HG03354 (cell line): ENCODE measurements at regions not wholly inside any gene's neighbourhood (a gene's known extent, or its start where the extent isn't known, plus 50 kb on each side); places are given as distances from the start of the nearest gene placed in this dataset.
"Not testable (repeated sequence)": the region's sequence is repeated elsewhere in the genome, so short reads cannot be mapped to it uniquely, and the experiment has no call there.

ENCODE experiments used
- ATAC-seq: cut with Tn5 transposase; IDR thresholded peaks from one replicate; pipeline ENCODE4 v1.9.1; 2021; ENCODE audit warnings: mild to moderate bottlenecking; ENCODE audit not compliant: unreplicated experiment, poor library complexity, severe bottlenecking

DNA sequence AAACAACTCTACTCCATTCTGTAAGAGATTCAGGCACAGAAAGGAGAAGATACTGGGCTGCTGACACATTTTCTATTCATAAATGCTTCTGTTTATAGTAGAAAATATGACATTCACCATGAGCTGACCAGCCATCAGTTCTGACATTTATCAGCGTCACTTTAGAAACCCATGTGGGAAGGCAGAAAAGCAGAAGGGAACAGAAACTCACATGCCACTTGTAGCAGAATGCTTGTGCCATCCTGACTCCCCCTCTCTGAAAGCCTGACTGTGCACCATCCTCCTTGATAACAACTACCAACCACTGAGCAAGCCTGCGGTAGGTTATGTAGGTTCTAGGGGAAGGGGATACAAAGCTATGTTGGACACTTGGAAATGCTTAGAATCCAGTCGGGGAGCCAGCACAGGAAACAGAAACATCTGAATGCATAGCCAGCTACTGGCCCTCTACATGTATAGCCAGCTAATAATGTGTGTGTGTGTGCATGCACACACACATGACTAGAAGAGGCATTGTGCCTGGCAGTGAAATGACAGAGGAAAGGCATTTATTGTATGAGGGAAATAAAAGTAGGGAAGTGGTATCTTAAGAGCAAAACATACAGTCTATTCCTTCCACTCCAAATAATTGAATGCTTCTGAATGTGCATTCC is 104.3 kb downstream of the SPDYE17 start:
- ATAC-seq: not testable (repeated sequence)

DNA sequence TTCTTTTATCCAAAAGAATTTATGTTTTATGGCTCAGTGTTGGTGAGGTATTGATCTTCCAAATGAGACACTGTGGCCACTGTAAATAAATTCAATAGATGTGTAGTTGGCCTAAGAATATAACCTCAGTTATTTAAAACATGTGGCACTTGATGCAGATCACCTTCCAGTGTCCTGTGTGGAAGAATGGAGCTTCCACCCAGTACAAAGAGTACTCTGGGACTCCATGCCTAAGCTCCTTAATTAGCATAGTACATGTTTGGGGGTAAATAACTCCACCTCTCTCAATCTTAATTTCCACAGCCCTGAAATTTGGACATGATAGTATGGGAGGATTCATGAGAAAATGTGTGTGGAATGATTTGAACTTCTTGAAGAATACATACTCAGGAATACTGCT is 105.7 kb downstream of the SPDYE17 start:
- ATAC-seq: not testable (repeated sequence)

GRCh38 chr7:76924756-76925155 is 107.4 kb downstream of the SPDYE17 start:
- ATAC-seq: not testable (repeated sequence)

DNA sequence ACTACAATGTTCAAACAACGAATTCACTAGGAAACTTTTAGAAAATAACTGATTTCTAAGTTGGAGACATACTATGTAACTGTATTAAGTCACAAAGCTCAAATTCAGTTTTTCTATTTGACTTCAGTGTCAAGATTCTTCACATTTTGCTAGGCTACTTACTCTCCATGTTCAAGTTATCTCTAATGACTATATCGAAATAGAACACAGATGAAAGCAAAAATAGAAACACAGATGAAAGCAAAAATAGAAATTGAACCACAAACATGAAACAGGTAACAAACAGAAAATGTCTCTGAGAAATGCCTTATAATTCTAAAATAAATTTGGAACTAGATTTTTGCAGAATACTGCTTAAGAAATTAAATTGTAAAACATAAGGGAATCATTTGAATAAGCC is 113.5 kb downstream of the SPDYE17 start:
- ATAC-seq: not testable (repeated sequence)

- ATAC-seq: not testable (repeated sequence)
Observed at GRCh38 chr7:76914361-76914760, 117.8 kb downstream of the SPDYE17 start.

- ATAC-seq: not testable (repeated sequence)
Observed at GRCh38 chr7:76912011-76912814, 119.9 kb downstream of the SPDYE17 start.

DNA sequence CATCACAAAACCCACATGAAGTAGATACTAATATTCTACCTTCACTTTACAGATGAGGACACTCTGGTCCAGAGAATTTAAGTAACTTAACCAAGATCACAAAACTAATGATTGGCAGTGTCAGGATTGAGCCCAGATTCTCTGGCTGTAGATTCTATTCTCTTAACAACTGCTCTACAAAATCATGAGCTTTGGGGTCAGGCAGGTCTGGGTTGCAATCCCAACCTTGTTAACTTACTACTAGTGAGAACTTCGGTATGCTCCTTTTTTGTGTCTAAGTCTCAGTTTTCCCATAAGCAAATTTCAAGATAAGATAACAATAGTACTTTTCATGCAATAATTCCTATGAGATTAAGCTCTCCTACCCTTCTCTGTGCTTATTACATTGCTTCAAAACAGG is 127.5 kb downstream of the SPDYE17 start:
- ATAC-seq: not testable (repeated sequence)

DNA sequence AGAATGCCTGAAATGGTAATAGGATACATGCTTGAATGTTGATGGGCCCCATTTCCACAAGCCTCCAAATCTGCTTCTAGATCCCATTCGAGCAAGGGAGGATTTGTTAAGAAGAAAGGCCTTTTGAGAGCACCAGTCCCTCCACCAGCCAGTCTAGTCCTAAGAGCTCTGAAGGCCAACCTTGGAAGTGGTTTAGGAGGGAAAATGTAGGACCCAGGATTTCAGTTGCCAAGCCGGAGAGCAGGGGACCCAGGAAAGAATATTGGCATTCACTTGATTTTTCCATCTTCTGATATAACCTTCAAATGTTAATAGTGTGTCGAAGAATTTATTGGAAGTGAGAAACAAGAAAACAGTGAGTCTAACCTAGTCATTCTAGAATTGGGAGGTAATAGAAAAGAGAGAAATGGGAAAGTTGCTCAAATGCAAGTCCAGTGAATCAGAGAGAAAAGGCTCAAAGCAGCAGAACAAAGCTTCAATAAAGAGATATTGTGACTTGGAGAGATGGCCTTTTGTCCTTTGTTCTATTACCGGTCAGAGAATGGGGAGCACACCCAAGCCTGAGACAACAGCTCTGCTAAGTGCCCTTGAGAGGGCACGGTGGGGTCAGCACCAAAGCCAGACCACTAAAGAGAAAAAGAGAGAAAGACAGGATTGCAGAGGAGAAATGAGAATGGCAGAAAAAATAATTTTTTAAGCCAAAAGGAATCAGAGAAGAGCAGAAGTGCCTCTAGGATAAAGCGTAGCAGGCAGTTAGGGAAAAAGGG is 130.0 kb downstream of the SPDYE17 start:
- not testable (repeated sequence) for ATAC-seq

DNA sequence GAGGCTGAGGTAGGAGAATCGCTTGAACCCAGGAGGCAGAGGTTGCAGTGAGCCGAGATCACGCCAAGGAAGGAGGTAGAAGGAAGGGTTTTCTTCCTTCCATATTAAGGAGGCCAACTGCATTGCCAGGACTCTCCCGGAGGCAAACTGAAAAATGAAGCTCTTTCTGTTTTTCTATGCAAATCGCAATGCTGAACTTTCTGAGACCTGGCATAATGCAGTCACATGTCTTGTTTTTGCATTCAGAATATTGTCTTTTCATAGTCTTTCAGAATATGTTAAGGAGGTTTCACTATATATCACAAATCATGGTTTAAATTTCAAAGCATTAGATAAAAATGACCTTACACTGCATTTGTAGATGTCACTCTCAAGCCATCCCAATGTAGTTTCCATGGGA is 133.4 kb downstream of the SPDYE17 start:
- ATAC-seq: not testable (repeated sequence)

DNA sequence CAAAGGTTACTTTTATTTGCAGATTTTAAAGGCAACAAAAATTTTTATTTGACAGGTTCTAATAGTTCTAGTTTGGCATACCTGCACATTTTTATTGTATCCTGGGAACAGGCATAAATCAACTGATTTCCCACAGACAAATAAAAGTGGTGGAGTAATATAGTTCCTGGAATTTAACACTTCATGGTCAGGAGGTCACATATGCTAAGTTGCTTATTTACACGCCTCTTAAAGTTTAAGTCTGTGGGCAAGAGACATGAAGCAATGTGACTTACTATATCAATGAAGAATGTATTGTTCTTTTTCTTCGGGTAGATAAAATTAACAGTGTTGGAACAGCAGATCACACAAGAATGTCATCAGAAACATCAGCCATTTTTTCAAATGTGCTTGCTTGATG is 135.2 kb downstream of the SPDYE17 start:
- ATAC-seq: not testable (repeated sequence)

DNA sequence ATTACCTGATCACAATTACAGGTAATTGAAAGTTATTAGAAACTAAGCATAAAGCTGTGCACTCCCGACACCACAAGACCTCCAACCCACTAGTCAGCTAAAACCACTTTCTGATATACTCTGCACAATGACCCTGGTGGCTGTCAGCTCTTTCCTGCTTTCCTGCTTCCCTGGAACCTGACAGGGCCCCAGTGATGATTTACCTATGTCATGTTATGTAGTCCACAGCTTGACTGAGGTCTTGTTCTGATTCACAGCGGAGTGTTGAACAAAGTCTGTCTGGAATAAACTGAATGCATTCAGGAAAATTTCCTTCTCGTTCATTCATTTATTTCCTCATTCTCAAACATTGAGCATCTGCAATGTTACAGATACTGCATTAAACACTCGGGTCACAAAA is 136.5 kb downstream of the SPDYE17 start:
- not testable (repeated sequence) for ATAC-seq

GRCh38 chr7:76891771-76892170 is 140.4 kb downstream of the SPDYE17 start:
- ATAC-seq: not testable (repeated sequence)

- not testable (repeated sequence) for ATAC-seq
Observed at GRCh38 chr7:76879733-76880288, 152.3 kb downstream of the SPDYE17 start.

DNA sequence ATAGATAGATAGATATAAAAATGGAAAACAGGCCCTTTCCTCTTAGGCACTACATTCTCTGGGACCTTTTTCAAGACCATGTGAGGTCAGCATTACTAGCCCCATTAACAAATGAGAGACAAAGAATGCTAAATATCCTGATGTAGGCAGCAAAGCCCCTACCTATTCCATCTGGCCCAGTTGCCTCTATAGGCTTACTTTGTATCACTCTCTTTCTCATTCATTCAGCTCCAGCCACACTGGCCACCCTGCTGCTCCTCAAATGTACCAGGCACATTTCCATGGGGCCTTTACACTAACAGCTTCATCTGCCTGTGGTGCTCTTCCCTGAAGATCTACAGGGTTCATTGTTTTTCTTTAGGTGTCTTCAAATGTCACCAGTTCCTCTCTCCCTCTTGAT is 156.4 kb downstream of the SPDYE17 start:
- ATAC-seq: not testable (repeated sequence)

- ATAC-seq: not testable (repeated sequence)
Observed at GRCh38 chr7:76870504-76870808, 161.7 kb downstream of the SPDYE17 start.

DNA sequence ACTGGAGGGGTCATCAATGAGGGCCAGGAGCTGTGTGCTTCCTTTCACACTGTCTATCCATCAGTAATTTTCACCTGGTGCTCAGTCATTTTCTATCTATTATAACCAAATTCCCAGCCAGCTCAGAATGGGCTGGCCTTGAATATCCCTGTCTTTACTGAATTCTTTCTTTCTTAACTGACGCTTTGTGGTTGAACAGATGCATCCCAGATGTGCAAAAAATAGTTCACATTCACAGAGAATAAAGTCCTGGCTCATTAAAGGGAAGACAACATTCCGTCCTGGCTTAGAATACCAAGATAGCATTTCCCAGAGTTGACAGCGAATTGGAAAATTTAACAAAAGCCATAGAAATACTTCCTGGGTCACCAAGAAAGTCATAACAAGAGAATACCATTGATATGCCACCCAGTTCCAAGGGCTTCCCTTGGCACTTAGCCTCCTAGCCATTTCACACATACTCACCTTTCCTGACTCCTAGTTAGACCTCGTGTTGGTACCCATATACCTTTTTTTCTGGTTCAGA is 164.7 kb downstream of the SPDYE17 start:
- not testable (repeated sequence) for ATAC-seq

- not testable (repeated sequence) for ATAC-seq
Observed at GRCh38 chr7:76863150-76863773, 168.9 kb downstream of the SPDYE17 start.

GRCh38 chr7:76862241-76862640 is 169.9 kb downstream of the SPDYE17 start:
- ATAC-seq: peak; percentile 60

GRCh38 chr7:76859933-76860332 is 172.2 kb downstream of the SPDYE17 start:
- not testable (repeated sequence) for ATAC-seq
